Occipital lobe (tissue), 1 donor: ENCODE measurements at regions not wholly inside any gene's neighbourhood (a gene's known extent, or its start where the extent isn't known, plus 50 kb on each side); places are given as distances from the start of the nearest gene placed in this dataset.

ENCODE experiments used
- DNase-seq: peaks from one replicate; lab custom pipeline; 2025; lab: John Stamatoyannopoulos, UW

DNA sequence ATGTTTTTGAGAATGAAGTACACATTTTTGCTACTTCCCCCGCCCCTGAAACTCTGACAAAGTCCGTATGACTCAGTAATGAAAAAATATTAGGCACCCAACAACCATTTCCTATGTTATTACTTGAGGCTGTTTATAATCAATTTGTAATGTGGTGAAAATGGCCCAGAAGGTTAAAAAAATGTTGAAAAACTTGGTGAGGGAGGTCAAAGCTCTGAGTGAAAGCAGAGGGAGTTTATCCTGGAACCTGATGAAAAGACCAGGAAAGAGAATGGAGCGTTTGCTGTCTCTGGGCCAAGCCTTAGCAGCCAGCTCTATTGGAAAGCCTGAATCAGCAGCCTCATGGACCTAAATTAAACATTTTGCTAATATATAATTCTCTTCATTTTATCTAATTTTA lies 367.7 kb upstream of the NEGR1 start:
- DNase-seq = no peak

DNA sequence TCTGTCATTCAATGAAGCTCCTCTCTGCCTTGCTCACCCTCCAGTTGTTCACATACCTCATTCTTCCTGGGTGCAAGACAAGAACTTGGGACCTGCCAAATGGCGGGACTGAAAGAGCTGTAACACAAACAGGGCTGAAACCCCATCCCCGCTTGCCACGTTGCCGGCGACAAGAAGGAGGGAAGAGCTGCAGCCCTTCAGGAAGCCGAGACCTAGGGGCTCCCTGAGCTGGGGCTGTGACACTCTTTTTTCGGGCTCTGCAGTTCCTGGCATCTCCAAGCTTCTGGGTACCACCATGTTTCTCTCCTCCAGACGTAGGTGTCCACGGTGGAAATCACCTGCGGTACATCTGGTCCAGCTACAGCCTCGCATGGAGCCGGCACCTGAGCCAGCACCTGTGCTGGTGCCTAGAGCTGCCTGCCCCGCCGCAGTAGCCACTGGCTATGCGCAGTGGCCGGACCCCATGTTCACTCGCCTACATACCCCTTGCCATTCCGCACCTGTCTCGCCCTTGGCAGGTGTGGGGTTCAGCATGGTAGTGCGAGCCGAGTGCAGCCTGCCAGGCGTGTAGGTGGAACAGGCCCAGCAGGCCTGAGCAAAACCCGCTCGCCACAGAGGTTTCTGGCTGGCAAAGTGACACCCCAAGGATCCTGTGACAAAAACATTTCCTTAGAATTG lies 367.0 kb upstream of the NEGR1 start:
- DNase-seq = no peak

- no peak for DNase-seq
Observed at GRCh38 chr1:72648465-72648864, 366.1 kb upstream of the NEGR1 start.

- no peak for DNase-seq
Observed at GRCh38 chr1:72643142-72643541, 360.8 kb upstream of the NEGR1 start.

DNA sequence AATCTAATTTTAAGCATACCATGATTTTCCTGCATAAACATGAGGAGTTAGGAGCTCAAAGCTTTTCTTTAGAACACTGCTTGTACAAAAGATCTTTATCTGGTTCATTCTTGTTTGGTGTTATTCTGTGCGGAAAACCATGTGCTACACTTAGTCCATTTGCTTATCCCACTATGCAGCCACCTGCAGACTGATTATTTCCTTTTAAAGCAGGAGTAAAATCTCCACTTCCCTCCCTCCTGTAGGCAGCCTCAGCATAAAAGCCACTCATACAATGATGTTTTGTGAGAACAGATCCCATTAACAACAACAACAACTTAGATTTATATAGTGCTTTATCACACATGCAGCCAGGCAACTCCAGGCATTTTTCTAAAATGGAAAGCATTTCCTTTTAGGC lies 355.3 kb upstream of the NEGR1 start:
- no peak for DNase-seq

GRCh38 chr1:72636631-72637030 lies 354.3 kb upstream of the NEGR1 start:
- DNase-seq = no peak

- no peak for DNase-seq
Observed at GRCh38 chr1:72635719-72636118, 353.4 kb upstream of the NEGR1 start.

DNA sequence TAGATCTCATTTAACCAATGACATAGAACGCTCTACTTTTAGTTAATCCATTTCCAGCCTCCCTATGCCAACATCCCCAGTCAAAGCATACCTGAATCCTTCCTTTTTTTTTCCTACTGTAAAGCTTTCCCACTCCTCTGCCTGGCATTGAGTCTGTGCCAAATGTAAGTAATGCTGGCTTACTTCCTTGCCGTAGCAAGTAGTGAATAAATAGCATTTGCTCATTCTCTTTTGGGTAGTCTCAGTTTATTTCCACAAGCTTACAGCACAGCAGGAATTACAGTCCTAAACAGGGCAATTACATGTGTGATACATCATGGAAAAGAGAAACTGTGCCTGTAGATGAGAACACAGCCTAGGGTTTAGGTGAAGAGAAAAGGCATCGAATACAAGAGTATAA lies 352.6 kb upstream of the NEGR1 start:
- DNase-seq = no peak

DNA sequence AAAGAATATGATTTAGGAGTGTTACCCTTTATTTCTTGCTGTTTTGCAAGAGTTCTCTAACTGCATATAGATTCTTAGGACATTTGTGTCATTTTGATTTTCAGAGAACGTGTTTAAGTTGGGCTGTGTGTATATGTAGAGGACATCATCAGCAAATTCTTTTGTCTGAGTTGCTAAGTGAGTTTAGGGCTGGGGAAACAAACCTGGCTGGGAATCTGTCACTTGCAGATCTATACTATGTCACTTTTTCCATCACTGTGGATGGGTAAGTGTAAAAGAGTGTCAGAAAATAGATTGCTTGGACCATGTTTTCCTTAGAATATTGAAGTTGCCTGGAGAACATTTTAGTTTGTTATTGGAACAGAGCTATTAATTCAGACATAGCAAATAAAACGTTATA lies 349.1 kb upstream of the NEGR1 start:
- no peak for DNase-seq

- no peak for DNase-seq
Observed at GRCh38 chr1:72623299-72623708, 341.0 kb upstream of the NEGR1 start.

DNA sequence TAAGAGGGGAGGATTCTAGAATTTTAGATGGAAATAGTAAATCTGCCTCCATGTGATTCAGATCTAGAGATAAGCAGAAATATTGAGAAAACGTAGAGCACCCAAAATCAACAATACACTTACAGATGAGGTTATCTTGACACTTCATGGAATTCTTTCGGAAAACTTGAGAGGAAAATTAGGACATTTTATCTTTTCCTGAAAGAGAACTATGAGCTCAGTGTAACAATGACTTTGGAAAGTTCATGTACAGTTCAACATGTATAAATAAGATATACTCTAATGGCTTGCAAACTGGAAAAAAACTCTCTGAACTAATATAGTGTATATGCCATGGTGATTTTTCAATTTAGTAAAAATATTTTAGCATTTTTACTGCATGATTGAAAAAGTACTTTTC lies 338.1 kb upstream of the NEGR1 start:
- no peak for DNase-seq

- DNase-seq = no peak
Observed at GRCh38 chr1:72606216-72606810, 324.0 kb upstream of the NEGR1 start.

DNA sequence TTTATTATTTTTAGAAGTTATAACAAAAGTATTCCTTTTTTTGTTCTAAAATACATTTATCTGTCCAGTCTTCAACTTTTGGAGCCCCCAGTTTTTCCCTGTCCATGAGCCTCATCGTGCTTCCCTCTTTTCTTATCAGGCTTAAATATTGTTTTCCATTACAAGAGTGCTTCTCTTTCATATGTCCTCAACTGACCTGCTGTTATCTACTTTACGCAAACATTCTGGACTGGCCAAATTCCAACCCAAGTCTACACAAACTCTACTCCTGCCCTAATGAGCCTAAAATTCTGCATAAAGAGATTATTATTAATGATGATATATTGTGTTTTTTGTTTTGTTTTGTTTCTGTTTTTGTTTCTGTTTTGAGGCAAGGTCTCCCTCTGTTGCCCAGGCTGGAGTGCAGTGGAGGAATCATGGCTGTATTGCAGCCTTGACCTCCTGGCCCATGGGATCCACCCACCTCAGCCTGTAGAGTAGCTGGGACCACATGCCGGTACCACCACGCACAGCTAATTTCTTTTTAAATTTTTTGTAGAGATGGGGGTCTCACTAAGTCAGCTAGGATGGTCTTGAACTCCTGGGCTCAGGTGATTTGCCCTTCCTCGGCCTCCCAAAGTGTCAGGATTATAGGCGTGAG lies 318.8 kb upstream of the NEGR1 start:
- DNase-seq = no peak

- no peak for DNase-seq
Observed at GRCh38 chr1:72586023-72586685, 303.8 kb upstream of the NEGR1 start.

- no peak for DNase-seq
Observed at GRCh38 chr1:72579629-72580028, 297.3 kb upstream of the NEGR1 start.

- no peak for DNase-seq
Observed at GRCh38 chr1:72570815-72571214, 288.5 kb upstream of the NEGR1 start.

DNA sequence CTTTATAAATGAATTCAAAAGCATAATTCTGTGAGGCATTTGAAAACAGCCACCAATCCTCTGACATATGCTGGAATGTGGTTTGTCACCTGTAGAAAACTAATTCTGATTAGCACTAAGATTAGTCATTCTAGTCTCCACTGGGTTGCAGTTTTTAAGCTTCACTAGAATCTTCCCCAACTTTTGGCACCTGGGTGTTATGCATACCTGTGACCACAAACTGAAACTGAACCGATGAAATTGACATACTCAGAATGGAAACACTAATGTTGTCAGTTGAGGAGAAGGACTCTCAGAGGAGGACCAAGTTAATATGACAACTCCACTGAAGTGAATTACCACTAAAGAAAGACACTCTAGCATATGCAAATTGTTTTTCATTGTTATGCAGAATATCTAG lies 285.8 kb upstream of the NEGR1 start:
- DNase-seq = no peak

GRCh38 chr1:72567521-72567920 lies 285.2 kb upstream of the NEGR1 start:
- no peak for DNase-seq

GRCh38 chr1:72564749-72565148 lies 282.4 kb upstream of the NEGR1 start:
- no peak for DNase-seq

- no peak for DNase-seq
Observed at GRCh38 chr1:72557446-72558049, 275.2 kb upstream of the NEGR1 start.

DNA sequence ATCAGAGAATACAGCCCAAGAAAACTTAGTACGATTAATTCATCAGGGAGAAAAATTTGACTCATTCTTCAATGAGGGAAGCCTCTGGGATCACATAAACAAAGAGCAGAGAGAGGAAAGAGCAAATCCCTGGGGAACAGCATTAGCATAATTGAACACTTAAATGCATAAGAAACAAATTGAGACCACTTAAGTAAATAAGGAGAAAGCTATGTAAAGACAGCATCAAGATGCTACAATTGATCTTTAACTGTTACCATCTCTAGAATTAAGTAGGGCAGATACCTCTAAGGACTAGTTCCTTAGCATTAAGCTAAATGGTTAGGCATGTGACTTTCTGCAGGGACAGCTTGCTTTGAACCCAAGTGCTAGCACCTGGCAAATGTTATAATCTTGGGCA lies 265.1 kb upstream of the NEGR1 start:
- no peak for DNase-seq

- DNase-seq = no peak
Observed at GRCh38 chr1:72540674-72541073, 258.3 kb upstream of the NEGR1 start.
